NCI-H748 (cell line): ENCODE measurements at regions not wholly inside any gene's neighbourhood (a gene's known extent, or its start where the extent isn't known, plus 50 kb on each side); places are given as distances from the start of the nearest gene placed in this dataset.
"Not testable (repeated sequence)": the region's sequence is repeated elsewhere in the genome, so short reads cannot be mapped to it uniquely, and the experiment has no call there.

ENCODE experiments used
- DNase-seq: peaks from one replicate; lab custom pipeline; 2025; ENCODE audit not compliant: unreplicated experiment; lab: John Stamatoyannopoulos, UW

DNA sequence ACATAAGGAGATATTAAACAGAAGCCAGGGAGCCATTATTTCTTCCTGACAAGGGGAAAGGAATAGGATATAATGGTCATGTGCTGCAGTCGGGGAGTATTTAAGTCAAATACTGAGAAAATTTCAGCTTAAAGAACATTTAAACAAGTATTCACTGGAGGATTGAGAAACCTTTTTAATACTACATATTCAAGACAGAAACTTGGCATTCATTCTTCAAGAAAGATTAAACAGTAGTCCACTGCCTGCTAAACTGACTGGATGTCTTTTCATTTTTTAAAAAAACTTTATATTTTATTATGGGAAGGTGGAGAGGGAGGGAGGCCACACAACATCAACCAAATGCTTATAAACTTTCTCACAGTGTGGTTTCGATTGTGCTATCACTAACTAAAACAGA is 107.4 kb upstream of the CBLB start:
- DNase-seq, result no peak

DNA sequence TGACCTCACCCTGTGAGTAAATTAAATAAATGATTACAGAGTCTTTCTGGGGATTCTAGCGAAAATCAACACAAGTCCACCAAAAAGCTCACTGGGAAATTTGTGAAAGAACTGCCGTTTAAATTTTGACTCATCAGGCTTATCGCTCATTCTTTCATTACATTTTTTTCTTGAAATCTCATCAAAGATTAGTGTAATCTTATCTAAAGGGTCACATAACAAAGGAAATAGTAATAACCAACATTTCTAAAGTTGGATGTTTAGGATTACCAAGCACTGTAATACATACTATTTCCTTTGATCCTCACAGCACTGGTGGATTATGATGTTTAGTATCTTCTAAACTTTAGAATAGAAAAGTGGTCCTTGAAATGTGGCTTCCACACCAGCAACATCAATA is 111.1 kb upstream of the CBLB start:
- DNase-seq, result no peak

GRCh38 chr3:105982207-105982606 is 113.4 kb upstream of the CBLB start:
- no peak for DNase-seq

DNA sequence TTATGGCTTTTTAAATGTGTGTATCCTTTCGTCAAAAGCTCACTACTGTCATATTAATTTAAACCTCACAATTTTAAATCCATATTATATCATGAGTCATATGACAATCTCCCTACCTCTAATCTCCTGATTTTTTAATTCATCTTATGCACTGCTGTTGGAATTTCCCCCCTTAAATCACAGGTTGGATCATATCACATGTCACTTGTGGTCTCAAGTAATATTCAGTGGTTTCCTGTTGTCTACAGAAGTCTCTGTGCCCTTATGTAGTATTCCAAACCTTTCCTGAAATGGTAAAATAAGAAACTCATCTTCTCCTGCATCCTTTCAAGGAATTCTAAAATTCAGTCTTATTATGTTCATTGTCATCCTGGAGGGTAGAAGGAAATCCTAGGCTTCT is 116.0 kb upstream of the CBLB start:
- DNase-seq, result no peak

- not testable (repeated sequence) for DNase-seq
These were observed 117.5 kb upstream of the CBLB start for GRCh38 chr3:105986343-105986742.

- no peak for DNase-seq
These were observed 119.0 kb upstream of the CBLB start for GRCh38 chr3:105987809-105988208.

DNA sequence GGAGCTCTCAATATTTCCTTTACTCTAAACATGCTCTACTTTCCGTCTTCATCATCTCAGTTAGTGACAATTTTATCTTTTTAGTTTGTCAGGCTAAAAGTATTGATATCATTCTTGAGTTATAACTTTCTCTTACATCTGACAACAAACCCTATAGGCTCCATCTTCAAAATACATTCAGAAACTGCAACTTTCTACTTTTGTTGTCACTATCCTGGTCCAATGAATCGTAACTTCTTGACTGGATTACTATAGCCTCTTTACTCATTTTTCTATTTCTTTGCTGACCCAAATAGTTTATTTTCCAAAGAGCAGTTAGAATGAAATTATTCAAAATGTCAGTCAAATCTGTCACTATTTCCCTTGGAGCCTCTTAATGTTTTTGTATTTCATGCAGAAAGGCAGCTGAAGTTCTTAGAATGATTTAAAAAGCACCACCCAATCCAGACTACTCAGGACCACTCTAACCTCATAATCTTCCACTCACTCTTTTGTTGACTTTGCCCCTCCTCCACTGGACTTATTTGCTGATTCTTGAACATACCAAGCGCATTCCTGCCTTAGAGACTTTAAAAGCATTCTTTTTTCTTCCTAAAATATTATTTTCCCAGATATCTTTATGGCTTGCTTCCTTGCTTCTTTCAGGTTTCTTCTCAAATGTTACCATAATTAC is 119.9 kb upstream of the CBLB start:
- no peak for DNase-seq

DNA sequence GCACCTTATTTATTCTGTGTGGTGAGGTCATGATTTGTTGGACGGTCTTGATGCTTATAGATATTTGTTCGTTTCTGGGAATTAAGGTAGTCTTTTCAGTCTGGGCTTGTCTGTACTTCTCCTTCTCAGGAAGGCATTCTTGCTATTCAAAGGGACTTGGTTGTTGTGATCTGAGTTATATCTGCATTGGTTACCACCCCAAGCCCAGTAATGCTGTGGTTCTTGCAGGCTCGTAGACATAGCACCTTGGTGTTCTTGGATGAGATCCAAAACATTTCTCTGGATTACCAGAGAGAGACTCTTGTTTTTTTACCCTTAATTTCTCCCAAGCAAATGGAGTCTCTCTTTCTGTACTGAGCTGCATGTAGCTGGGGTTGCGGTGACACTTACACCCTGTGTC is 128.0 kb upstream of the CBLB start:
- DNase-seq, result no peak

- no peak for DNase-seq
These were observed 128.6 kb upstream of the CBLB start for GRCh38 chr3:105997466-105997799.

DNA sequence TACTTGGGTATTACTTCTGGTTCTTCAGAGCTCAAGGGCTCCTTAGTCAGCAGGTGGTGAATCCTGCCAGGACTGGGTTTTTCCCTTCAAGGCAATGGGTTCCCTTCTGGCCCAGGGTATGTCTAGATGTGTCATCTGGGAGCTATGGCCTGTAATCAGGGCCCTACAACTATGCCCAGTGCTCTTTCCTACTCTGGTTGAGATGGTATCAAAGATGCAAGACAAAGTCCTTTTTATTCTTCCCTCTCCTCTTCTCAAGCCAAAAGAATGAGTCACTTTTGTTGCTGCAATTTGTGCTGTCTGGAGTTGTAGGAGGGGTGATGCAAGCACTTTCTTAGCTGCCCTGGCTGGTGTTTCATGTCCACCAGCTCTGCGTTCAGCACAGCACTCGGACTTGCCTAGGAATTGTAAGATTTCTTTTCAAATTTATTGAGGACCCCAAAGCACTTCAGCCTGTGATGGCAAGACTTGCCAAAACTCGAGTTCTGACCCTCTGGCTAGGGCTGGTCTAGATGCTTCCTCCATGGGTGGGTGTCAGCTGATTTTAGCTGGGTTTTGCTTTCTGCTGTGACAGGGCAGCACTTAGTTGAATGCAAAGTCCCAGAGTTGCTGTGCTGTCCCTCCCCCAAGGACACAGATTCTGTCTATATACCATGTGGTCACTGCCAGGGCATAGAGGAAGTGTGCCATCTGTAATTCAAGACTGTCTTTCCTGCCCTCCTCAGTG is 129.2 kb upstream of the CBLB start:
- DNase-seq, result no peak

DNA sequence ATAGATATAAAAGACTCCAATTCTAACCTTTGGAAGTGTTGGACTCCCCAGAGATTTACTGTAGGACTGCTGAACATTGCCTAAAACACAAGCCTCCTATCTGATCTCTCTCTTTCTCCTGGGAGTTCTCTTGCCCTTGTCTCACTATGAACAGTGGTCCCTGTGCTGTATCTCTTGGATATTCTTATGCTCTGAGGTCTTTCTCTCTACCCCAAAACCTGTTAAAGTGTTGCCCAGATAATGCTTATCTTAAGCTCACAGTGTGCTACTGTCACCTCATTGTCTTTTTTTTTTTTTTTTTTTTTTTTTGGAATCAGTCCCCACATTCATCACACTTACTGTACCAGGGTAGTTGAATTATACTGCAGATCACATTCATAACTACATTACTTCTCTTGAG is 131.0 kb upstream of the CBLB start:
- DNase-seq, result no peak

GRCh38 chr3:106001923-106002322 is 133.1 kb upstream of the CBLB start:
- no peak for DNase-seq

GRCh38 chr3:106004137-106004681 is 135.4 kb upstream of the CBLB start:
- DNase-seq, result no peak

- no peak for DNase-seq
These were observed 136.0 kb upstream of the CBLB start for GRCh38 chr3:106004826-106005225.

DNA sequence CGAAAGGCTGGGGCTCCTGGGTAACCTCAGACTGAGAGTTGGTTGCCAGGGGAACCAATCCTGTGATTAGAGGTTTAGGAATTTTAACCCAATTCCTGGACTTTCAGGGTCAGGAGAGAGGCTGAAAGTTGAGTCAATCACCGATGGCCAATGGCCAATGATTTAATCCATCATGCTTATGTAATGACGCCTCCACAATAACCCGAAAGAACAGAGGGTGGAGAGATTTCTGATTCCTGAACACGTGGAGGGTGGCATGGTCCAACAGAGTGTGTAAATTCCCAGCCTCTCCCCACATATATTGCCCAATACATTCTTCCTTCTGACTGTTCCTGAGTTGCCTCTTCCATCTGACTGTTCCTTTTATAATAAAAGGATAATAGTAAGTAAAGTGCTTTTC is 137.2 kb upstream of the CBLB start:
- DNase-seq, result no peak

DNA sequence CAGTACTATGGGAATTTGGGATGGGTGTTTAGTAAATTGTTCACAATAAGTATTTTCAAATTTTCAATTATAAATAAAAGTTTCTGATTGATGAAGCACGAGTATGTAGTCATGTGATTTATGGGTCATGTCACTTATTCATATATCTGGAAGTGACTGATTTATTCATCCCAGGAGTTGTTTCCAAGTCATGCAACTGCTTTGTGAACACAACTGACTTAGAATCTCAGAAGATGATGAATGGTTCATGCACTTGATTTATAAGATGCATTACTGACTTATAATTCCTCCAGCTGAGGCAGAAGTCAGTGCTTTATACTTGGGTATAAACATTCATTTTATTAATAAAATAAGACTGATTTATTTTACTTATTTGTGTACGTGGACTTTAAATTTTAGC is 137.8 kb upstream of the CBLB start:
- no peak for DNase-seq

DNA sequence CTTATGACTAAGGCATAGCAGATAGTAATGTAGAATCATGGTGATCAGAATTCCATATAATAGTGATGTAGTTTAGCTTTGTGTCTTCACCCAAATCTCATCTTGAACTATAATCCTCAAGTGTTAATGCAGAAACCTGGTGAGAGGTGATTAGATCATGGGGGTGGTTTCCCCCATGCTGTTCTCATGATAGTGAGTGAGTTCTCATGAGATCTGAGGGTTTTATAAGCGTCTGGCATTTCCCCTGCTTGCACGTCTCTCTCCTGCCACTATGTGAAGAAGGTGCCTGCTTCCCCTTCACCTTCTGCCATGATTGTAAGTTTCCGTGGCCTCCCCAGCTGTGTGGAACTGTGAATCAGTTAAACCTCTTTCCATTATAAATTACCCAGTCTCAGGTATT is 138.7 kb upstream of the CBLB start:
- DNase-seq, result no peak

GRCh38 chr3:106008766-106009165 is 140.0 kb upstream of the CBLB start:
- DNase-seq, result no peak

- DNase-seq, result no peak
These were observed 142.0 kb upstream of the CBLB start for GRCh38 chr3:106010829-106011228.

- no peak for DNase-seq
These were observed 145.2 kb upstream of the CBLB start for GRCh38 chr3:106013971-106014370.

GRCh38 chr3:106014518-106014917 is 145.7 kb upstream of the CBLB start:
- no peak for DNase-seq

DNA sequence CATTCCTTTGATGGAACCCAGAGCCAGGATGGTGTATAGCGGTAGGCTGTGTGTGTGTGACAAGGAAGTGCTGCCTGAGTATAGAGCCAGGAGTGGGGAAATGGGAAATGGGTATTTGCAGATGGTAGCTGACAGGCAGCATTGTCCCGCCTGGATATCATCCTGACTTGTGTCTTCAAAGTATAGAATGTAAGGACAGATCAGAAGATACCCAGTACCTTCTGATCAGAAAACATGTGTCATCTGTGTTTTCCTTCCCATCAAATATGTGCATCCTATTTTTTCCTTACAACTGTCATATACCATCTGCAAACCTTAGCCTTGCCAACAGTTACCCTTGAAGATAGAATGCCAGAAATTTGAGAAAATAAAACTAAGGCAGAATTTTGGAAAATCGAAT is 146.2 kb upstream of the CBLB start:
- DNase-seq, result no peak

DNA sequence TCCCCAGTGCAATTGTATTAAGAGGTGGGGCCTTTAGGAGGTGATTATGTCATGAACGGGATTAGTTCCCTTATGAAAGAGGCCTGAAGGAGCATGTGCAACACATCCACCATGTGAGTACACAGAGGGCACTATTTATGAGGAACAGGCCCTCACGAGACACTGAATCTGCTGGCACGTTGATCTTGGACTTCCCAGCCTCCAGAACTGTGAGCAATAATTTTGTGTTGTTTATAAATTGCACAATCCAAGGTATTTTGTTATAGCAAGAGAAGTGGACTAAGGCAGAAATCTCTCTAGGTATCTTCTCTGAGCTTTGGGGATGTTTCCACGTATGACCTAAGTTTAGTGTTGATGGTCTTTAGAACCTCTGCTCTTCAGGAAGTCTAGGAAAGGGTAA is 149.3 kb upstream of the CBLB start:
- DNase-seq, result no peak
